SH-SY5Y (cell line): ENCODE measurements at regions not wholly inside any gene's neighbourhood (a gene's known extent, or its start where the extent isn't known, plus 50 kb on each side); places are given as distances from the start of the nearest gene placed in this dataset.

Experiments
- GATA2 ChIP-seq: IDR thresholded peaks from 2 replicates; pipeline ENCODE4 v1.6.1; 2011; ENCODE audit warnings: mild to moderate bottlenecking, low read depth, low read length
- GATA3 ChIP-seq: IDR thresholded peaks from 2 replicates; pipeline ENCODE4 v1.6.1; 2011; ENCODE audit warnings: low read depth, mild to moderate bottlenecking, low read length, moderate library complexity

DNA sequence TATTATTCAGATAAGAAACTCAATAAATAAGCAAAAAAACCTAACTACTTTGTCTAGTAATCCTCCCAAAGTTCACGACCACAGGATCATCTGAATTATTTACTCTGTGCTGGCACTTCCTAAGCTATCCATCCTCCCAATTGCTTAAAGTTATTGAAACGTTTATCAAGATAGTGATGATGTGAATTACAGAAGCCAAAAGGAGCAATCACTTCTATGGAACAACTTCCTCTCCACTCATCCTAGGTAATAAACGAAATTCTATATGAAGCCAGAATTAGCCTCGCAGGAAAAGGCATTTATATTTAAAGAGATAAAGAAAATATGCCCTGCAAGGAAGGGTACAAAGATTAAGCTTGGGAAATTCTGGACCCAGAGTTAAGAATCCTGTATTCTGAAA lies 475.4 kb downstream of the NLGN4X start:
- no peak for TF ChIP-seq GATA2
- no peak for TF ChIP-seq GATA3
